SK-N-SH (cell line): ENCODE measurements at regions not wholly inside any gene's neighbourhood (a gene's known extent, or its start where the extent isn't known, plus 50 kb on each side); places are given as distances from the start of the nearest gene placed in this dataset.

Experiments
- CTCF ChIA-PET: fragments of 300-600, 350-600 bp; formaldehyde crosslinking; extraction: SDS; loops from one replicate; lab custom pipeline; 2021; lab: Yijun Ruan, JAX
- POLR2A ChIA-PET: fragments of 350-600 bp; sonication (Branson Sonifier 250); formaldehyde crosslinking; extraction: SDS; loops from one replicate; lab custom pipeline; 2020; ENCODE audit warnings: antibody characterized with exemption, inconsistent platforms; lab: Yijun Ruan, JAX
- DNase-seq: peaks from one replicate; pipeline ENCODE4 v3.0.0; 2012
- H2AFZ ChIP-seq: fragments of 200-600 bp; sonication (generic); 2 replicates; pipeline ENCODE4 v1.8.1; 2016; ENCODE audit warnings: antibody characterized with exemption, mild to moderate bottlenecking, low read depth
- H3F3A ChIP-seq: fragments of 200-600 bp; sonication (generic); replicated peaks from 2 replicates; pipeline ENCODE3; 2016; ENCODE audit warnings: antibody characterized with exemption, mild to moderate bottlenecking; ENCODE audit not compliant: insufficient read depth
- H3K27ac ChIP-seq, 2 experiments: fragments of 200-500 bp in 1 of 2; fragments of 200-600 bp in 1 of 2; sonication (Bioruptor generic) in 1 of 2; sonication (generic), shearing (Covaris generic) in 1 of 2; 2 replicates each; pipeline versions ENCODE4 v1.5.1 to v1.6.1; 2014 to 2016; ENCODE audit warnings: low read depth in 2 of 2, inconsistent platforms in 1 of 2, low read length in 1 of 2, mild to moderate bottlenecking in 1 of 2, mixed read lengths in 1 of 2
- H3K27me3 ChIP-seq: fragments of 200-600 bp; sonication (generic), shearing (Covaris generic); 2 replicates; pipeline ENCODE4 v1.6.1; 2016; ENCODE audit warnings: mixed run types; ENCODE audit not compliant: insufficient read depth
- H3K36me3 ChIP-seq, 2 experiments: fragments of 200-500 bp in 1 of 2; fragments of 200-600 bp in 1 of 2; sonication (Bioruptor generic) in 1 of 2; sonication (generic) in 1 of 2; replicated peaks in 1 of 2; 2 replicates each; pipeline versions ENCODE3 to v1.5.1; 2014 to 2016; ENCODE audit warnings: low read length in 1 of 2, mild to moderate bottlenecking in 1 of 2; ENCODE audit not compliant: insufficient read depth in 2 of 2, control insufficient read depth in 1 of 2
- H3K4me1 ChIP-seq, 2 experiments: fragments of 200-500 bp in 1 of 2; fragments of 200-600 bp in 1 of 2; sonication (Bioruptor generic) in 1 of 2; sonication (generic), shearing (Covaris generic) in 1 of 2; 2 replicates each; pipeline versions ENCODE4 v1.5.1 to v1.6.1; 2014 to 2016; ENCODE audit warnings: low read depth in 1 of 2, low read length in 1 of 2, mixed run types in 1 of 2; ENCODE audit not compliant: insufficient read depth in 2 of 2, control insufficient read depth in 1 of 2
- H3K4me2 ChIP-seq: fragments of 200-600 bp; sonication (generic), shearing (Covaris generic); 2 replicates; pipeline ENCODE4 v1.6.1; 2017; ENCODE audit warnings: mixed run types
- H3K4me3 ChIP-seq, 2 experiments: fragments of 200-500 bp in 1 of 2; fragments of 200-600 bp in 1 of 2; sonication (Bioruptor generic) in 1 of 2; sonication (generic), shearing (Covaris generic) in 1 of 2; 2 replicates each; pipeline versions ENCODE4 v1.5.1 to v1.8.1; 2014 to 2016; ENCODE audit warnings: low read depth in 2 of 2, inconsistent platforms in 1 of 2, low read length in 1 of 2, mild to moderate bottlenecking in 1 of 2, mixed read lengths in 1 of 2, moderate library complexity in 1 of 2
- H3K79me2 ChIP-seq: fragments of 200-600 bp; sonication (generic); 2 replicates; pipeline ENCODE4 v1.8.1; 2017; ENCODE audit warnings: mild to moderate bottlenecking; ENCODE audit not compliant: insufficient read depth
- H3K9ac ChIP-seq: fragments of 200-600 bp; sonication (generic); 2 replicates; pipeline ENCODE4 v1.6.1; 2017; ENCODE audit warnings: mixed run types
- H3K9me2 ChIP-seq: fragments of 200-600 bp; sonication (generic); 2 replicates; pipeline ENCODE4 v1.6.1; 2017; ENCODE audit warnings: mixed run types
- H3K9me3 ChIP-seq: fragments of 200-600 bp; sonication (generic); 2 replicates; pipeline ENCODE4 v1.6.1; 2017; ENCODE audit warnings: mixed run types, mild to moderate bottlenecking, moderate library complexity
- H4K20me1 ChIP-seq: fragments of 200-600 bp; sonication (generic); 2 replicates; pipeline ENCODE4 v1.6.1; 2017; ENCODE audit warnings: mild to moderate bottlenecking, mixed run types; ENCODE audit not compliant: insufficient read depth
- CHD2 ChIP-seq: fragments of 150-350 bp; IDR thresholded peaks from 2 replicates; pipeline ENCODE4 v1.6.1; 2018; ENCODE audit warnings: low read length; ENCODE audit not compliant: partially characterized antibody
- ELF1 ChIP-seq: IDR thresholded peaks from 2 replicates; pipeline ENCODE4 v1.4.0; 2012
- EP300 ChIP-seq, 2 experiments: IDR thresholded peaks; 2 replicates each; pipeline versions ENCODE4 v1.4.0 to v1.6.1; 2012; ENCODE audit warnings: borderline replicate concordance in 1 of 2, low read depth in 1 of 2, low read length in 1 of 2
- EZH2phosphoT487 ChIP-seq: fragments of 200-600 bp; sonication (generic); IDR thresholded peaks from 2 replicates; pipeline ENCODE4 v1.6.1; 2017; ENCODE audit warnings: low read depth, mixed run types, mild to moderate bottlenecking, antibody characterized with exemption, moderate library complexity, borderline replicate concordance
- FOSL2 ChIP-seq: IDR thresholded peaks from 2 replicates; pipeline ENCODE4 v1.4.0; 2012; ENCODE audit warnings: low read depth, mild to moderate bottlenecking, moderate library complexity, borderline replicate concordance
- FOXJ3 ChIP-seq: sonication (generic); formaldehyde crosslinking; IDR thresholded peaks from 2 replicates; pipeline ENCODE4 v1.5.1; 2020; ENCODE audit warnings: mild to moderate bottlenecking, missing genetic modification reagents
- GABPA ChIP-seq: IDR thresholded peaks from 2 replicates; pipeline ENCODE4 v1.4.0; 2012; ENCODE audit warnings: low read depth, mild to moderate bottlenecking
- IRF3 ChIP-seq: fragments of 150-350 bp; IDR thresholded peaks from 2 replicates; pipeline ENCODE4 v1.6.1; 2016; ENCODE audit warnings: mild to moderate bottlenecking, low read depth, low read length
- MAX ChIP-seq: IDR thresholded peaks from 2 replicates; pipeline ENCODE4 v1.4.0; 2012; ENCODE audit warnings: low read depth
- MEF2A ChIP-seq: IDR thresholded peaks from 2 replicates; pipeline ENCODE4 v1.4.0; 2012; ENCODE audit warnings: low read depth, borderline replicate concordance
- MXI1 ChIP-seq: IDR thresholded peaks from 2 replicates; pipeline ENCODE4 v1.6.1; 2012; ENCODE audit warnings: mild to moderate bottlenecking, low read depth, low read length, improper control_type of control experiment
- NFIC ChIP-seq: IDR thresholded peaks from 2 replicates; pipeline ENCODE4 v1.4.0; 2012; ENCODE audit warnings: borderline replicate concordance
- PBX3 ChIP-seq: IDR thresholded peaks from 2 replicates; pipeline ENCODE4; 2012
- POLR2AphosphoS5 ChIP-seq: IDR thresholded peaks from 2 replicates; pipeline ENCODE4 v1.6.1; 2012; ENCODE audit warnings: low read depth, low read length
- RAD21 ChIP-seq: IDR thresholded peaks from 2 replicates; pipeline ENCODE4 v1.6.1; 2012; ENCODE audit warnings: mild to moderate bottlenecking, low read length
- RCOR1 ChIP-seq: fragments of 150-350 bp; IDR thresholded peaks from 2 replicates; pipeline ENCODE4 v1.6.1; 2017; ENCODE audit warnings: antibody characterized with exemption, low read length
- RFX5 ChIP-seq: IDR thresholded peaks from 2 replicates; pipeline ENCODE4 v1.6.1; 2012; ENCODE audit warnings: mild to moderate bottlenecking, improper control_type of control experiment, low read length
- SIN3A ChIP-seq: IDR thresholded peaks from 2 replicates; pipeline ENCODE4 v1.6.1; 2012; ENCODE audit warnings: low read depth, mild to moderate bottlenecking, low read length, moderate library complexity, borderline replicate concordance
- TAF1 ChIP-seq: IDR thresholded peaks from 2 replicates; pipeline ENCODE4 v1.6.1; 2012; ENCODE audit warnings: low read depth, mild to moderate bottlenecking, low read length, moderate library complexity, borderline replicate concordance
- TCF12 ChIP-seq: IDR thresholded peaks from 2 replicates; pipeline ENCODE4 v1.4.0; 2012
- USF1 ChIP-seq: IDR thresholded peaks from 2 replicates; pipeline ENCODE4 v1.4.0; 2012; ENCODE audit warnings: low read depth, borderline replicate concordance
- USF2 ChIP-seq: fragments of 150-350 bp; IDR thresholded peaks from 2 replicates; pipeline ENCODE4 v1.6.1; 2017; ENCODE audit warnings: antibody characterized with exemption, low read length, low read depth, borderline replicate concordance
- WGBS: methylation state at CpG from one replicate; pipeline ENCODE4 v1.1.6; 2017; ENCODE audit warnings: low lambda C conversion rate; 5-methylcytosine and 5-hydroxymethylcytosine counted together

GRCh38 chr12:31813305-31813704, 84.5 kb upstream of the AMN1 start:
- CTCF ChIA-PET: no interaction called here
- no peak for DNase-seq
- POLR2A ChIA-PET: no interaction called here
- no peaks in the 10 kb centered on the region for H3K36me3 ChIP-seq
- H3K4me1 ChIP-seq: no peaks in the 10 kb centered on the region
- H3K4me3 ChIP-seq: no peak overlapping the region
- no peaks in the 10 kb centered on the region for H3F3A ChIP-seq
- no peaks in the 10 kb centered on the region for H4K20me1 ChIP-seq
- WGBS: 54% methylated on average over 1 of the region's 1 CpG
- no peak overlapping the region for H2AFZ ChIP-seq
- H3K4me2 ChIP-seq: no peak overlapping the region
- H3K79me2 ChIP-seq: no peaks in the 10 kb centered on the region
- H3K27ac ChIP-seq: no peak overlapping the region
- no peaks in the 10 kb centered on the region for H3K9me2 ChIP-seq
- no peak overlapping the region for H3K9ac ChIP-seq
- TF ChIP-seq MXI1: no peak
- TF ChIP-seq RAD21: no peak
- no peak for TF ChIP-seq NFIC
- TF ChIP-seq FOSL2: no peak
- TF ChIP-seq MEF2A: no peak
- no peak for TF ChIP-seq RFX5
- TF ChIP-seq USF1: no peak
- TF ChIP-seq IRF3: no peak
- no peak for TF ChIP-seq FOXJ3 (CRISPR knock-in tag)
- no peak for TF ChIP-seq TAF1
- TF ChIP-seq PBX3: no peak
- no peak for TF ChIP-seq TCF12
- no peak for TF ChIP-seq EP300 (IDR thresholded peaks at IDR 0.05; ENCODE audit: borderline replicate concordance in 1 of 2, low read depth in 1 of 2, low read length in 1 of 2)
- no peak for TF ChIP-seq CHD2
- no peak for TF ChIP-seq ELF1
- no peak for TF ChIP-seq SIN3A
- TF ChIP-seq RCOR1: no peak
- no peaks in the 10 kb centered on the region for H3K9me3 ChIP-seq
- no peaks in the 10 kb centered on the region for H3K27me3 ChIP-seq

- Histone ChIP-seq H4K20me1 (no peaks in the 10 kb centered on the region), H3K9me3 (no peaks in the 10 kb centered on the region), H3K27ac (no peak overlapping the region), H3K9me2 (no peaks in the 10 kb centered on the region), H3K36me3 (no peaks in the 10 kb centered on the region), H3K9ac (no peak overlapping the region), H3K4me2 (no peak overlapping the region), H3K27me3 (no peaks in the 10 kb centered on the region), H3K79me2 (no peaks in the 10 kb centered on the region), H3F3A (no peaks in the 10 kb centered on the region), H2AFZ (no peak overlapping the region), H3K4me3 (no peak overlapping the region), H3K4me1 (no peaks in the 10 kb centered on the region)
- 76% methylated on average over 1 of the region's 1 CpG for WGBS
- no peak for TF ChIP-seq EZH2phosphoT487
- TF ChIP-seq USF2: no peak
- TF ChIP-seq PBX3: no peak
- no peak for TF ChIP-seq IRF3
- TF ChIP-seq FOXJ3 (CRISPR knock-in tag): no peak
- TF ChIP-seq RFX5: no peak
- TF ChIP-seq POLR2AphosphoS5: no peak
- TF ChIP-seq TCF12: no peak
- TF ChIP-seq GABPA: no peak
- TF ChIP-seq RAD21: no peak
- TF ChIP-seq MAX: no peak
- CTCF ChIA-PET: no interaction called here
- POLR2A ChIA-PET: no interaction called here
- no peak for DNase-seq
Measured at GRCh38 chr12:31807773-31808097, 78.9 kb upstream of the AMN1 start.
